Fibroblast of the aortic adventitia (primary cell): ENCODE measurements at regions not wholly inside any gene's neighbourhood (a gene's known extent, or its start where the extent isn't known, plus 50 kb on each side); places are given as distances from the start of the nearest gene placed in this dataset.

ENCODE experiments used
- DNase-seq: peaks from one replicate; pipeline ENCODE4 v3.0.0-alpha.2; 2010; ENCODE audit warnings: low read depth
- H3K4me3 ChIP-seq: 2 replicates; pipeline ENCODE4 v1.5.1; 2011; ENCODE audit warnings: low read depth, mild to moderate bottlenecking, control low read depth, low read length, moderate library complexity
- TF ChIP-seq, protein P1 (sequence below): IDR thresholded peaks from 2 replicates; pipeline ENCODE4 v1.5.1; 2011; ENCODE audit warnings: mild to moderate bottlenecking, low read length, control low read depth, inconsistent platforms; ENCODE audit not compliant: insufficient read depth

DNA sequence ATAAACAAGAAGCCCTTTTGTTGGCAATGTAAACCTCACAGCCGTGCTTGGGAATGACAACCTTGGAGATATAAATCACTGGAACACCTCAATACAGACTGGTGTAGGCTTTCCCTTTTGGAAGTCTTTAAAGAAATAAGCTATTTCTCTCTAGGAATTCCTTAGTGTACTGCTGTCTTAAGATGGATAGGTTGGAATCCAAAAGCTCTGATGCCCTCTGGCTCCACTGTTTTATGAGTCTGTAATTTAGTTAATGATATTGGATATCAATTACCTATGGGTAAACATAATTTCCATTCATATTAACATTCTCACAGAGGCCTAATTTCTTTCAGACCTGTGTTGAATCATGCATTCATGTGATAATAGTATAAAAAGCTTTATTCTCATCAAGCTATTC is 435.9 kb upstream of the MPDZ start:
- DNase-seq: no peak
- H3K4me3 ChIP-seq: no peak overlapping the region
- TF ChIP-seq, protein P1, sequence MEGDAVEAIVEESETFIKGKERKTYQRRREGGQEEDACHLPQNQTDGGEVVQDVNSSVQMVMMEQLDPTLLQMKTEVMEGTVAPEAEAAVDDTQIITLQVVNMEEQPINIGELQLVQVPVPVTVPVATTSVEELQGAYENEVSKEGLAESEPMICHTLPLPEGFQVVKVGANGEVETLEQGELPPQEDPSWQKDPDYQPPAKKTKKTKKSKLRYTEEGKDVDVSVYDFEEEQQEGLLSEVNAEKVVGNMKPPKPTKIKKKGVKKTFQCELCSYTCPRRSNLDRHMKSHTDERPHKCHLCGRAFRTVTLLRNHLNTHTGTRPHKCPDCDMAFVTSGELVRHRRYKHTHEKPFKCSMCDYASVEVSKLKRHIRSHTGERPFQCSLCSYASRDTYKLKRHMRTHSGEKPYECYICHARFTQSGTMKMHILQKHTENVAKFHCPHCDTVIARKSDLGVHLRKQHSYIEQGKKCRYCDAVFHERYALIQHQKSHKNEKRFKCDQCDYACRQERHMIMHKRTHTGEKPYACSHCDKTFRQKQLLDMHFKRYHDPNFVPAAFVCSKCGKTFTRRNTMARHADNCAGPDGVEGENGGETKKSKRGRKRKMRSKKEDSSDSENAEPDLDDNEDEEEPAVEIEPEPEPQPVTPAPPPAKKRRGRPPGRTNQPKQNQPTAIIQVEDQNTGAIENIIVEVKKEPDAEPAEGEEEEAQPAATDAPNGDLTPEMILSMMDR: no peak

- DNase-seq: peak; percentile 99
- peak overlapping the region; percentile 51 for H3K4me3 ChIP-seq
- TF ChIP-seq, protein P1: peak; percentile 0
These were observed 428.4 kb upstream of the MPDZ start for GRCh38 chr9:13707612-13708576.

DNA sequence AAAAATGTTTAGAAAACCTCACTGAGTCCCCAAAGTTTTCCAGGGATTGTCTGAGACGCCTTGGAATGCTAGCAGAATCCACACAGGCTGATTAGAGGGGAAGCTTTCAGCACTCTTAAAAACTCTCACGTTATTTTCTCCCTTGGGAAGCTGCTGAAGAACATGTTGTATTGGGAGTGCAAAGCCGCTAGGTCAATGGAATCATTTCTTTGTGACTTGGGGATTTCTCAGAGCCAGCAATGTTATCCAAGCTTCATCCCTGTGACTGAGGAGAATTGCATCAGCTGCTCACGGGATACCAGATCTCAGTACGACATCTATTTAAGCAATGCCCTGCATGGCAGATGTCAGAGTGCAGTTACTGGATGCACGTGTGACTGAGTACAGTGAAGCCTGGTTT is 426.4 kb upstream of the MPDZ start:
- no peak overlapping the region for H3K4me3 ChIP-seq
- TF ChIP-seq, protein P1: peak; percentile 12
- DNase-seq: peak; percentile 100

GRCh38 chr9:13705373-13705772 is 425.9 kb upstream of the MPDZ start:
- no peak overlapping the region for H3K4me3 ChIP-seq
- peak; percentile 84 for DNase-seq
- TF ChIP-seq, protein P1: no peak

- no peak overlapping the region for H3K4me3 ChIP-seq
- TF ChIP-seq, protein P1: no peak
- DNase-seq: no peak
These were observed 411.1 kb upstream of the MPDZ start for GRCh38 chr9:13690595-13690994.

DNA sequence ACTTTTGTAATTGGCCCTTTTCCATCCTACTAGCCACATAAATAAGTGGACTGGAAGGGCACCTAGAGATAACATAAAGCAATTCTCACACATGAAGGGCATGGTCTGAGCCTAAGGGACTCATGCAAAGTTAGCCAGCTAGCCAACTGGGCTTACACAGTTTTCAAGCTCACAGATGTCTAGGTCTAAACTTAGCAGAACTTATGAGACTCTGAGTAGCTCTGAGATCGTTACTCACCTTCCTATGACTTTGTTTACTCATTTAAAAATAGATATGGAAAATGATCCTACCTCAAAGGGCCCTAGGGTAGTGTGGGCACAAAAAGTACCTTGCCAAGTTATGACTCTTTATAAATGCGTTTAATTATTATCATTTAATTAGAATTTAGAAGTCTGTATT is 410.4 kb upstream of the MPDZ start:
- no peak for DNase-seq
- TF ChIP-seq, protein P1: no peak
- H3K4me3 ChIP-seq: no peak overlapping the region
